T-helper 17 cell (primary cell): ENCODE measurements at regions not wholly inside any gene's neighbourhood (a gene's known extent, or its start where the extent isn't known, plus 50 kb on each side); places are given as distances from the start of the nearest gene placed in this dataset.

Source experiments
- ATAC-seq: fragments of 150-1000 bp; cut with Tn5 transposase; 2 replicates; pipeline ENCODE4 v1.10.0; 2021; ENCODE audit warnings: mild to moderate bottlenecking, moderate library complexity
- DNase-seq, 3 donors: peaks; one replicate each; pipeline versions ENCODE4 v3.0.0 to v3.0.0-alpha.2; 2020 to 2021
- H3K9me3 ChIP-seq: one replicate; pipeline ENCODE4 v1.7.0; 2013; ENCODE audit warnings: low read length, mild to moderate bottlenecking; ENCODE audit not compliant: control insufficient read depth, poor library complexity, severe bottlenecking
- H3K27ac Mint-ChIP-seq: one replicate; pipeline ENCODE4 v1.8.0; 2022; ENCODE audit warnings: mild to moderate bottlenecking, moderate library complexity, mixed read lengths
- H3K27me3 Mint-ChIP-seq: one replicate; pipeline ENCODE4 v1.8.0; 2022; ENCODE audit warnings: mixed read lengths
- H3K36me3 Mint-ChIP-seq: one replicate; pipeline ENCODE4 v1.8.0; 2022; ENCODE audit warnings: low read depth, mixed read lengths
- H3K4me1 Mint-ChIP-seq: one replicate; pipeline ENCODE4 v1.8.0; 2022; ENCODE audit warnings: mild to moderate bottlenecking, mixed read lengths
- H3K4me3 Mint-ChIP-seq: one replicate; pipeline ENCODE4 v1.8.0; 2022; ENCODE audit warnings: mild to moderate bottlenecking, moderate library complexity, mixed read lengths

- Mint-ChIP-seq H3K27ac (no peak overlapping the region), H3K4me1 (no peaks in the 10 kb centered on the region), H3K27me3 (no peaks in the 10 kb centered on the region), H3K4me3 (no peak overlapping the region), H3K36me3 (no peaks in the 10 kb centered on the region)
- H3K9me3 ChIP-seq: no peaks in the 10 kb centered on the region
- ATAC-seq (no peak), DNase-seq (no peak)
Observed at GRCh38 chr9:16312116-16312515, 558.4 kb downstream of the BNC2 start.

- Mint-ChIP-seq H3K4me1 (no peaks in the 10 kb centered on the region), H3K4me3 (no peak overlapping the region), H3K36me3 (no peaks in the 10 kb centered on the region)
Observed at GRCh38 chr9:16312962-16313546, 557.4 kb downstream of the BNC2 start.

GRCh38 chr9:16314476-16314875 is 556.0 kb downstream of the BNC2 start:
- H3K27me3 Mint-ChIP-seq: no peaks in the 10 kb centered on the region
- ATAC-seq (no peak), DNase-seq (no peak)
- H3K36me3 Mint-ChIP-seq: no peaks in the 10 kb centered on the region
- H3K4me1 Mint-ChIP-seq: no peaks in the 10 kb centered on the region
- H3K4me3 Mint-ChIP-seq: no peak overlapping the region
- no peaks in the 10 kb centered on the region for H3K9me3 ChIP-seq
- no peak overlapping the region for H3K27ac Mint-ChIP-seq

More at GRCh38 chr9:16312962-16313546, 557.4 kb downstream of the BNC2 start:
- no peaks in the 10 kb centered on the region for H3K9me3 ChIP-seq
- Mint-ChIP-seq H3K27me3 (no peaks in the 10 kb centered on the region), H3K27ac (no peak overlapping the region)
- ATAC-seq (no peak), DNase-seq (no peak)

- Mint-ChIP-seq H3K36me3 (no peaks in the 10 kb centered on the region), H3K27me3 (no peaks in the 10 kb centered on the region), H3K4me3 (no peak overlapping the region), H3K4me1 (no peaks in the 10 kb centered on the region), H3K27ac (no peak overlapping the region)
- no peak for ATAC-seq
- no peak for DNase-seq
- no peaks in the 10 kb centered on the region for H3K9me3 ChIP-seq
Observed at GRCh38 chr9:16315720-16316119, 554.8 kb downstream of the BNC2 start.

- Mint-ChIP-seq H3K4me3 (no peak overlapping the region), H3K27ac (no peak overlapping the region), H3K36me3 (no peaks in the 10 kb centered on the region), H3K4me1 (no peaks in the 10 kb centered on the region), H3K27me3 (no peaks in the 10 kb centered on the region)
- DNase-seq (no peak), ATAC-seq (no peak)
- no peaks in the 10 kb centered on the region for H3K9me3 ChIP-seq
Observed at GRCh38 chr9:16316456-16316855, 554.0 kb downstream of the BNC2 start.

- no peaks in the 10 kb centered on the region for H3K4me1 Mint-ChIP-seq
- no peaks in the 10 kb centered on the region for H3K36me3 Mint-ChIP-seq
- H3K9me3 ChIP-seq: no peaks in the 10 kb centered on the region
- no peak overlapping the region for H3K27ac Mint-ChIP-seq
- H3K27me3 Mint-ChIP-seq: no peaks in the 10 kb centered on the region
- H3K4me3 Mint-ChIP-seq: no peak overlapping the region
- DNase-seq: no peak
- ATAC-seq: no peak
Observed at GRCh38 chr9:16316911-16317817, 553.3 kb downstream of the BNC2 start.

- H3K9me3 ChIP-seq: no peaks in the 10 kb centered on the region
- ATAC-seq: no peak
- no peak overlapping the region for H3K27ac Mint-ChIP-seq
- H3K4me1 Mint-ChIP-seq: no peaks in the 10 kb centered on the region
- no peak for DNase-seq
- no peaks in the 10 kb centered on the region for H3K36me3 Mint-ChIP-seq
- H3K27me3 Mint-ChIP-seq: no peaks in the 10 kb centered on the region
- no peak overlapping the region for H3K4me3 Mint-ChIP-seq
Observed at GRCh38 chr9:16318516-16319060, 551.9 kb downstream of the BNC2 start.

GRCh38 chr9:16319646-16320045 is 550.8 kb downstream of the BNC2 start:
- no peaks in the 10 kb centered on the region for H3K27me3 Mint-ChIP-seq
- H3K9me3 ChIP-seq: no peaks in the 10 kb centered on the region
- H3K4me3 Mint-ChIP-seq: no peak overlapping the region
- ATAC-seq: no peak
- no peaks in the 10 kb centered on the region for H3K36me3 Mint-ChIP-seq
- H3K4me1 Mint-ChIP-seq: no peaks in the 10 kb centered on the region
- no peak for DNase-seq
- H3K27ac Mint-ChIP-seq: no peak overlapping the region

GRCh38 chr9:16320338-16320902 is 550.0 kb downstream of the BNC2 start:
- Mint-ChIP-seq H3K27ac (no peak overlapping the region), H3K4me3 (no peak overlapping the region), H3K36me3 (no peaks in the 10 kb centered on the region), H3K4me1 (no peaks in the 10 kb centered on the region), H3K27me3 (no peaks in the 10 kb centered on the region)
- no peaks in the 10 kb centered on the region for H3K9me3 ChIP-seq
- no peak for ATAC-seq
- no peak for DNase-seq

GRCh38 chr9:16321461-16322119 is 548.9 kb downstream of the BNC2 start:
- no peaks in the 10 kb centered on the region for H3K4me1 Mint-ChIP-seq
- no peak overlapping the region for H3K27ac Mint-ChIP-seq
- no peaks in the 10 kb centered on the region for H3K36me3 Mint-ChIP-seq
- H3K9me3 ChIP-seq: no peaks in the 10 kb centered on the region
- no peak overlapping the region for H3K4me3 Mint-ChIP-seq
- H3K27me3 Mint-ChIP-seq: no peaks in the 10 kb centered on the region
- DNase-seq (no peak), ATAC-seq (no peak)

GRCh38 chr9:16322849-16323248 is 547.6 kb downstream of the BNC2 start:
- no peaks in the 10 kb centered on the region for H3K27me3 Mint-ChIP-seq
- H3K27ac Mint-ChIP-seq: no peak overlapping the region
- H3K4me3 Mint-ChIP-seq: no peak overlapping the region
- H3K4me1 Mint-ChIP-seq: no peaks in the 10 kb centered on the region
- no peaks in the 10 kb centered on the region for H3K36me3 Mint-ChIP-seq
- H3K9me3 ChIP-seq: no peaks in the 10 kb centered on the region
- DNase-seq (no peak), ATAC-seq (no peak)

- no peaks in the 10 kb centered on the region for H3K4me1 Mint-ChIP-seq
- no peak for DNase-seq
- H3K4me3 Mint-ChIP-seq: no peak overlapping the region
- H3K36me3 Mint-ChIP-seq: no peaks in the 10 kb centered on the region
- no peak for ATAC-seq
- no peak overlapping the region for H3K27ac Mint-ChIP-seq
- no peaks in the 10 kb centered on the region for H3K27me3 Mint-ChIP-seq
- no peaks in the 10 kb centered on the region for H3K9me3 ChIP-seq
Observed at GRCh38 chr9:16325966-16326365, 544.5 kb downstream of the BNC2 start.

GRCh38 chr9:16328349-16328748 is 542.1 kb downstream of the BNC2 start:
- no peak for ATAC-seq
- H3K4me1 Mint-ChIP-seq: no peaks in the 10 kb centered on the region
- H3K27ac Mint-ChIP-seq: no peak overlapping the region

More at GRCh38 chr9:16328349-16328748, 542.1 kb downstream of the BNC2 start:
- Mint-ChIP-seq H3K27me3 (no peaks in the 10 kb centered on the region), H3K36me3 (no peaks in the 10 kb centered on the region), H3K4me3 (no peak overlapping the region)
- H3K9me3 ChIP-seq: no peaks in the 10 kb centered on the region
- no peak for DNase-seq
